H54 (cell line): ENCODE measurements at regions not wholly inside any gene's neighbourhood (a gene's known extent, or its start where the extent isn't known, plus 50 kb on each side); places are given as distances from the start of the nearest gene placed in this dataset.
A peak's percentile ranks its signal among the peaks of the same experiment; 100 is the strongest.
"Not testable (repeated sequence)": the region's sequence is repeated elsewhere in the genome, so short reads cannot be mapped to it uniquely, and the experiment has no call there.

Experiments used
- DNase-seq: peaks from one replicate; pipeline ENCODE4 v3.0.0; 2011; ENCODE audit warnings: low spot score, mixed read lengths; ENCODE audit not compliant: insufficient read length
- FAIRE-seq: peaks from 3 replicates; lab custom pipeline; 2011; peaks lifted over from hg19 to GRCh38; lab: Jason Lieb, UNC
- POLR2A ChIP-seq: IDR thresholded peaks from 2 replicates; pipeline ENCODE4 v1.6.1; 2011; ENCODE audit warnings: low read depth, mild to moderate bottlenecking, low read length

- no peak for TF ChIP-seq POLR2A
- DNase-seq, result no peak
- no peak for FAIRE-seq
These were observed 329.2 kb downstream of the ADAMTS20 start for GRCh38 chr12:43222796-43223195.

- FAIRE-seq (no peak), DNase-seq (no peak)
- TF ChIP-seq POLR2A, result no peak
These were observed 330.8 kb downstream of the ADAMTS20 start for GRCh38 chr12:43221216-43221615.

- no peak for TF ChIP-seq POLR2A
- DNase-seq, result no peak
- no peak for FAIRE-seq
These were observed 335.5 kb downstream of the ADAMTS20 start for GRCh38 chr12:43216490-43216889.

GRCh38 chr12:43214166-43214565 is 337.8 kb downstream of the ADAMTS20 start:
- no peak for TF ChIP-seq POLR2A
- DNase-seq (no peak), FAIRE-seq (no peak)

DNA sequence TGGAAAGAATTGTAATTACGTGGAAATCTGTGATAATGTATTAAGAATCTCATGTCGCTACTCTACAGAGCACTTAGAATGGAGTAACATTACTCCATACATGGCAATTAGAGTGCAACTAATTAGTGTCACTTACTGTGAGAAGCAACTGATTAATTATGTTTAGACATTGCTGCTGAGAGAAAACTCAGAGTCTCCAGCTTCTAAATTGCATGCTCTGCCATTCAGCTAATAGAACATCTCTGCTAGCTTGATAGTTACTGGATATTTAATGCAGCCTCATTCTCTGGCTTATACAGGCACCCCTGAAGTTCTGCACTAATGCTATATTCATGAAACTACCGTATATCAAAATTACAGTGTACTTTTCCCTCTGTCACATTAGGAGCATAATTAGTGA is 338.4 kb downstream of the ADAMTS20 start:
- FAIRE-seq (no peak), DNase-seq (no peak)
- TF ChIP-seq POLR2A, result no peak

GRCh38 chr12:43210485-43211192 is 341.4 kb downstream of the ADAMTS20 start:
- FAIRE-seq, result peak; percentile 89
- no peak for TF ChIP-seq POLR2A
- DNase-seq, result peak; percentile 4

DNA sequence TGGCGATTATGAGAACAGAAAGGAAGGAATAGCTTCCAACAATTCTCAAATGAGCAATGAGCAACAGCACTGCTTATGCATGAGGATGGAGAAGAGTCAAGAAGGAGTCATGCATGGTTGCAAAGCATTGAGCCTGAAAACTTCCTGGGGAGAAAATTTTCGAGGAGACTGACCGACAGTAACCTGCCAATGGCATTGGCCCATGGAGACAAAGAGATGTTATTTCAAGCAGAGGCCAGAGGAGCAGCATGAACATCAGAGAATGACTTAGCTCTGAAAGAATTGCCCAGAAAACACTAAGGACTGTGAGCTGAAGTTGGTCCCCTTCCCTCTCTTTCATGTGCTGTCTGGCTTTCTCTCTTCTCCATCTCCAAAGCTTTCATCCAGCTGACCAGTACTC is 343.4 kb downstream of the ADAMTS20 start:
- no peak for DNase-seq
- no peak for FAIRE-seq
- no peak for TF ChIP-seq POLR2A

DNA sequence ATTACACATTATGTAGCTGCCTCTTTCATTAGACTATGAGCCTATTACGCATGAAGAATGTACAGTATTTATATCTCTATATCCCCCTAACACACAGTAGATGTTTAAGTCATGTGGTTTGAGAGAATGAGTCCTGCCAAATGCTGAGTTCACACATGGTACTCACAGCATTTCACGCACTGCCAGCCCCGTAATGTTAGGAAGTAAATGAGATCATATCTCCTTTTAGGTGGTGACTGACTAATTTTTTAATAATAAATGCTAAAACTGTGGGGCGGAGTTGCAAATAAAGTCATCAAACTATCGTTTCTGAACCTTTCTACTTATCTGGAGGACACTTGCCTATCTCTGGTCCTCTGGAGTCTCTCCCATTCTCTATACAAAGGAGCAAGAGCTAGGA is 343.8 kb downstream of the ADAMTS20 start:
- no peak for TF ChIP-seq POLR2A
- no peak for FAIRE-seq
- no peak for DNase-seq

GRCh38 chr12:43206396-43206795 is 345.6 kb downstream of the ADAMTS20 start:
- no peak for TF ChIP-seq POLR2A
- no peak for FAIRE-seq
- no peak for DNase-seq

- DNase-seq (no peak), FAIRE-seq (no peak)
- TF ChIP-seq POLR2A, result no peak
These were observed 353.4 kb downstream of the ADAMTS20 start for GRCh38 chr12:43198608-43199007.

DNA sequence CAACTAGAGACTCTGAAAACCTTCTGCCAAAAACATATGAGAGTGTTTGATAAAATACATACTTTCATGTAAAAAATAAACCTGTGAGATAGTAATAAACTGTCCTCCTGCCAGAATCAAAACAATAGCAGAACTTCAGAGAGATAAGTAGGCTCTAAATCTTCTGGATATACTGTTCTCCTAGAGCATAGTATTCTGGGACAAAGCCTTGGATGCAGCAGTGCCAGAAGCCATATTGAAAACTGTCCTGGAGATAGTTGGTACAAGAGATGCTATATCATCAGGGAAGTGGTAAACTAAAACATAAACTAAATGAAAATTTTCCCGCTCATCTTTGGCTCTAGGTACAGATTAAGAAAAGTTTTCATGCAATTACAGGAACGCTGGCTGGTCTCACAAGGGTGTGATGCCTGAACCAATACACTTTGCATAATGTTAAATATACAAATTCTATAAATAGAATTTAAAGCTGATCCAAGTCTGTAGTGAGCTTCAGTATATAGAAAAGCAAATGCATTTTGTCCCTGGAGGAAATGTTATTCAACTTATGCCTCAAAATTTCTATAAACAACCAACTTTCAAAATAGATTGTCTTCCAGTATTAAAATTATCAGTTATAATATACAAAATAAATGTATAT is 355.6 kb downstream of the ADAMTS20 start:
- FAIRE-seq (no peak), DNase-seq (no peak)
- TF ChIP-seq POLR2A, result no peak

DNA sequence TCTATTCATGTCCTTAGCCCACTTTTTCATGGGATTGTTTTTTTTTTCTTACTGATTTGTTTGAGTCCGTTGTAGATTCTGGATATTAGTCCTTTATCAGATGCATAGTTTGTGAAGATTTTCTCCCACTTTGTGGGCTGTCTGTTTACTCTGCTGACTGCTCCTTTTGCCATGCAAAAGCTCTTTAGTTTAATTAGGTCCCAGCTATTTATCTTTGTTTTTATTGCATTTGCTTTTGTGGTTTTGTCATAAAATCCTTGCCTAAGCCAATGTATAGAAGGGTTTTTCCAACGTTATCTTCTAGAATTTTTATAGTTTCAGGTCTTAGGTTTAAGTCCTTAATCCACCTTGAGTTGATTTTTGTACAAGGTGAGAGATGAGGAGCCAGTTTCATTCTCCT is 358.9 kb downstream of the ADAMTS20 start:
- DNase-seq, FAIRE-seq: not testable (repeated sequence)

- DNase-seq, FAIRE-seq: not testable (repeated sequence)
These were observed 359.6 kb downstream of the ADAMTS20 start for GRCh38 chr12:43192442-43192841.

DNA sequence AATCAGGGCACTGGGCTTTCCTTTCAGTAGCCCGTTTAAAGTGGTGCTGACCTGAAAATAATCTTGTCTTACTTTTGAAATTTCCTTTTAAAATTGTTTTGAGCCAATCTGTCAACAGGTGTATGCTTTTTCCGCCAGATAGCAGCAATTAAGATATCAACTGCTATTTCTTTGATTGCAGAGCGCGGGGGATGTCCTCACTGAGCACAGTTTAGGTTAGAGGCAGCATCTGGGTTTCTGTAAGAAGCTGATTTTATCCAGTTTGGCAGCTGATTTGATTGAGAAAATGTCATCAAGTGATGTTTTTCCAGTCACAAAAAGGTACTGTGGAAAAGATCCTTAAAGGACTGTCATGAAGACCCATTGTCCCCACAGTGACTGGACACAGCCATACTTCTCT is 371.8 kb downstream of the ADAMTS20 start:
- no peak for TF ChIP-seq POLR2A
- DNase-seq, result no peak
- no peak for FAIRE-seq

GRCh38 chr12:43179486-43179885 is 372.5 kb downstream of the ADAMTS20 start:
- no peak for TF ChIP-seq POLR2A
- DNase-seq (no peak), FAIRE-seq (no peak)
